ENCODE measurements at regions not wholly inside any gene's neighbourhood (a gene's known extent, or its start where the extent isn't known, plus 50 kb on each side); places are given as distances from the start of the nearest gene placed in this dataset.
"Not testable (repeated sequence)": the region's sequence is repeated elsewhere in the genome, so short reads cannot be mapped to it uniquely, and the experiment has no call there.

- no peak for DNase-seq (ENCODE audit: low read depth)
These were observed 58.5 kb downstream of the DLL1 start for GRCh38 chr6:170232186-170233002.

DNA sequence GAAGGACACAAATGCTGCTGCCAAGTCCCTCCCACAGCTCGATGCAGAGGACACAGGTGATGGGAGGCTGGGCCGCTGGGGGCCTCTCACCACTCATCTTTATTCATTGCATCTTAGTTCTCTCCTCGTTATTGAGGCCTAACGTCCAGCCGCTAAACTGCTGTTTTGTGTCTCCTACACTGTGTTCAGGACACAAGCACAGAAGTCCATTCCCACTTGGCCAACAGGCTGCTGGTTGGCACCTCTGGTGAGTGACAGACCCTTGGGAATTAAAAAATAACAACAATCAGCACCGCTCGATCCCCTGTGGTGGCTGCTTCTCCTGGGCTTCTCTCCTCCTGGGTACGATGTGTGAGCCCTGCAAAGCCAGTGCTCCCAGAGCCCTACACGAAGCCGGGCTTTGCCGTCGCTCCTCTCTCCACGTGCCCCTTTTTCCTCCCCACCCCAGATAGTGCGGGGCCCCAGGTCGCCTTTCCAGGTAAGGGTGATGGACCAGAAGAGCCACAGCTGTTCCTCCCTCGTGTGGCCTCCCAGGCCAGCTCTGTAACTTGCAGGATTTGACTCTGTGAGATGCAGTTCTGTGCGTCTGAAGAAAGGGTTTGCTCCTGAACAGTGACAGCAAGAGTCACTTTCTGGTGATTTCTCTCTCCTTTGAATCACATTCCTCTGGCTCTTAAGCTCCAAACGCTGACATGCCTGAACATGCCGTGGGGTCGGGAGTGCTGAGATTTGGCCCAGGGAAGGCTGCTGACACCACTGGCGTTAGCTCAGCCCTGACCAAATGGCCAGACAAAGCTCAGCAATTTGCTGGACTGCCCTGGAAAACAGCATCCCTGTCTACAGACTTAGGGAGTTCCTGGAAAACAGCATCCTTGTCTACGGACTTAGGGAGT is 59.3 kb downstream of the DLL1 start:
- DNase-seq (ENCODE audit: low read depth), result no peak

GRCh38 chr6:170230520-170231292 is 60.2 kb downstream of the DLL1 start:
- DNase-seq (ENCODE audit: low read depth), result no peak

GRCh38 chr6:170229851-170230519 is 60.9 kb downstream of the DLL1 start:
- no peak for DNase-seq (ENCODE audit: low read depth)

- no peak for DNase-seq (ENCODE audit: low read depth)
These were observed 61.5 kb downstream of the DLL1 start for GRCh38 chr6:170229396-170229795.

DNA sequence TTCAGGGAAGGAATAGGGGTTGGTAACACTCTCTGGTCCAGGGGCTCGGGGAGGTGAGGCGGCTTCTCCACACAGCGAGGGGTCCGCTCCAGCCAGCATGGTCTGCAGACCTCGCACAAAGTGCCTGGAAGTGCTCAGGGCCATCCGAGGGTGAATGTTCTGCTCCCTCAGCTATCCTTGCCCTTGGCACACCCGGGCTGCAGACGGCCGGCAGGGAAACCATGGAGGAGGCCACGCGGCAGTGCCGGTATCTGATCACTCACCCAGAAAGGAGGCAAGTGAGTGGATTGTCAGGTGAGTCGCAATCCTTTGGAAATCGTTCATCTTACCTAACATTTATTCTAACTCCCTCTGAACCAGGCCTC is 62.0 kb downstream of the DLL1 start:
- DNase-seq (ENCODE audit: low read depth), result no peak

DNA sequence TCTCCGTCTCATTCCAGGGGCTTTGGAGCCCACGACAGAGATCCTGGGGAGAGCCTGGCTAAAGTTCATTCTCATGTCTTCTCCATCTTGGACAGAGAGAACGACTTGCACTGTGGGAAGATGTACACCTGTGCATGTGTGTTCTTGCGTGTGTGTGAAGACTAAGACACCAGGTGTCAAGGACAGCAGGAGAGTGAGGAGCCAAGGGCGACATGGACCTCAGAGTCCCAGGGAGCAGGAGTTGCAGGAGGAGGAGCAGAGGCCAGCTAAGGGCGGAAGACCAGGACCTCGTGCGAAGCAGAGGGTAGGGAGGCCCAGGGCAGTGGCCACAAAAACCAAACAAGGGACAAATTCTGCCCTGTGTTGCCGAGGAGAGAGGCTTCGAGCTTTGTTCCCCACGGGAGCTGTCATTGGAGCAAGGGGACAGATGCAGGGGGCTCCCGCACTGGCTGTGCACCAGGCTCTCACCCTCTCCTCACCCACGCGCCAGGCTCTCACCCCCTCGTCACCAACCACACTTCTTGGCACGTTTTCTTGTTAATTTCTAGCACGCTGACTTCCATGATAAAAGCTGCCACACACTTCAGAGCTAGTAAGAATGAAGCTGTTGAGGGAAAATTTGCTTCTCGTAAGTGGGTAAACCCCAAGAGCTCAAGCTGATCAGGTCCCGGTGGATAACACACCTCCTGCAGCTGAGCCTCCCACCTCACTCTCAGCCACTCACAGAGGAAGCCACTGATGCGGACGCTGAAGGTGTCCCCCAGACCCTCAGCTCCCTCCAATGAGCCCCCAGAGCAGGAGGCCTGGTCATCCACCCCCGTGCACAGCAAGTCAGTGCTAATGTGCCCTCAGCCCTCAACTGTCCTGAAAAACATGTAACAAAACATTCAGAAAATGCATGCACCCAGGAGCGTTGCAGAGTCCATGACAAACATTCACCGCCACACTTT is 62.6 kb downstream of the DLL1 start:
- DNase-seq (ENCODE audit: low read depth), result no peak

- DNase-seq (ENCODE audit: low read depth), result no peak
These were observed 63.3 kb downstream of the DLL1 start for GRCh38 chr6:170227521-170227983.

DNA sequence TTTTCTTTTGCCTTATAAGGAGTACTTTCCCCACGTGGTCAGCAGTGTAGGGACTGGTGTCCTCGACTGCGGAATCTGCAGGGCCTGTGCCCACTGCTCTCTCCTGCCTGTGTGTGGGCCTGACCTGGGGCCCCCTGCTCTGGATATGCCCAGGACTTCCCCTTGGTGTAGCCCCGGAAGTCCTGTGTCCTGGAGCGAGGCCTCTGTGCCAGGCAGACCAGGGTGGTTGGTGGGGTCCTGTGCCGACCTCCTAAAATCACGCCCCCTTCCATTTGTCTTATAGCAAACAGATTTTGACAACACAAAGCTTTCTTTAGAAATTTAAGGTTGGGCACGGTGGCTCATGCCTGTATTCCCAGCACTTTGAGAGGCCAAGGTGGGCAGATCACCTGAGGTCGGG is 64.2 kb downstream of the DLL1 start:
- DNase-seq (ENCODE audit: low read depth), result no peak

DNA sequence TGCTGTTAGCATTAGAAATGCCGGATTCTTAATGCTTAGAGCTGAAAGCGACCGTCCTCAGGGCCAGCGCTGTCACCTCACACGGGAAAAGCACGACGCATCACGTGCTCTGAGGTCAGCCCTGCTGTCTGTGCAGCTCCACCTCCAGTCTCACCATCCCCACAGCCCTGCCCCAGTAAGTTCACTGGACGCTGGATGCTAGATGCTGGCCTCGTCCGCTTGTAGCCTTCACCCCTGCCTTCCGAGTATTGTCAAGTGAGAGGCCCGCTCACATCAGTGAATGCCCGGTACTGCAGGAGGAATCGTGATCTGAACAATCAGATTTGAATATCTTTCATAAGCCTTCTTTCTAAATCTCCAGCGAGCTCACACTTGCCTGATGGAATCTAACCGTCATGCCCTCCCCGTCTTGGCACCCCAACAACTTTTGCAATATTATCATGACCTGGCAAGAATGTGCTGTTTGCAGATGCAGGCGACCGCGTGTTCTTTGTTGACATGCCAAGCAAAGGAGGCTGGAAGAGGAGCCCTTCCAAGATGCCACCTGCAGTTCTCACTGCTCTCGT is 64.9 kb downstream of the DLL1 start:
- no peak for DNase-seq (ENCODE audit: low read depth)

GRCh38 chr6:170224694-170225660 is 65.9 kb downstream of the DLL1 start:
- DNase-seq (ENCODE audit: low read depth), result no peak

GRCh38 chr6:170223718-170224693 is 66.9 kb downstream of the DLL1 start:
- no peak for DNase-seq (ENCODE audit: low read depth)

DNA sequence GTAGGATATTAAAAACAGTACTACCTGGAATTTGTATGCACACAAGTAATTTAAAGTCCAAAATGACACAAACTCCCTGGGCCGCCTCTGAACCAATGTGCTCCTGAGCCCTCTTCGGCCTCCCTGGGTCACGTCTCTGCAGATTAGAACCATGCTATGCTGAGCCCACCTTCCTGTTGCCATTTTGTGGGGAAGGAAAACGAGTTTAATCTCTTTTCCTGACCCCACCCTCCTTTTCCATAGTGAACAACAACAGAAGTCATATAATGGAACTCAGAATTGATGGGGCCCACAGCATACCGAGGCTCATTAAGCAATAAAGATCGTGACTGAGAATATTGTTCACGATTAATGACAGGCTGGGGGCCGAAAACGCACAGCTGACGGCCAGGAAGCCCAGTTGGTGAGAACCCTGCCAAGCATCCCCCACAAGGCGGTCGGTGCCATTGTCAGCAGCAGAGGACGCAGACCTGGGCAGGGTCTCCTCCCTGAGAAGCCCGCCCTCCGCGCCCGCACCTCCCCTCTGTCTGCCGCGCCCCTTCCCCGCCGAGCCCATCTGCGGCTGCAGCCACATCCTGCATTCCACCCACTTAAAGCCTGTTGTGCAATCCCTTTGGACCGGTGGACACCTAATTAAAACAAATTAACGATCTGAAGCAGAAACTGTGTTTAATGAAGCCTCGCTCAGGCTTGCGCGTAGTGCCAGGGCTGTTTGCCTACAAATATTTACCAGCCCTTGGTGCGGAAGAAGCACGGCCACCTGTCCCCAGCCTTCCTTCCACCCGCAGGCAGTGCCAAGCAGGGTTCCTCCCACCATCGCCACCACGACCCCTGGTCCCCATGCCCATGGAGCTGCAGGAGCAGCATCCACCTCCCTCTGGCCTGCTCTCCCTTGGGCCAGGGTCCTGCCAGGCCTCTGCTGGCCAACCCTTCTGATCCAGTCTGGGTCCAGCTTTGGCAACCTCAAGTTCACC is 68.1 kb downstream of the DLL1 start:
- no peak for DNase-seq (ENCODE audit: low read depth)

DNA sequence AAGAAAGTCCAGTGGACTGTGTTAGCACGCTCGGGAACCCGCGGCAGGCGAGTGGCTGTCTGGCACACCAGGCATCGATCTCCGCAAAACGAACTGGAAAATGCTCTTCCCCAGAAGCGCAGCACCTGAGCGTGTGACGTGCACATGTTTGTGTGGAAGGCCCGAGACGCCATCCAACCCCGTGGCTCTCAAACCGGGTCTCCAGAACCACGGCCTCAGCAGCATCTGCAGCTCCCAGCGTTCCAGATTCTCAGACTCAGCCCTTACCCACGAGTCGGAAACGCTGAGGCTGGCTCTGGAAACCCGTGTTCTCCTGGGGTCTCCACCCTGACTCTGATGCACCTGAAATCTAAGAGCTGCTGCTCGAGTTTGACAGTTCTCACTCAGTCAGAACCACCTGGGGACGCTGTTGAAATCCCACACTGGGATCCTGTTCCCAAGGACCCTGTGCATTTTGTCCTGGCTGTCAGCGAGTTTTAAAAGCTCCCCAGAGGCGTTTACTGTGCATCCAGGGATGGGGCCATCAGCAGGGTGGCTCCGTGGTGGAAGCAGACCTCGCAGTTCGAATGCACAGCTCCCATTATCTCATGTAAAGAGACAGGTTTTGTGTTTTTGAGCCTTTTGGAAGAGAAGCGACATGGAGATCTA is 69.0 kb downstream of the DLL1 start:
- DNase-seq (ENCODE audit: low read depth), result no peak

DNA sequence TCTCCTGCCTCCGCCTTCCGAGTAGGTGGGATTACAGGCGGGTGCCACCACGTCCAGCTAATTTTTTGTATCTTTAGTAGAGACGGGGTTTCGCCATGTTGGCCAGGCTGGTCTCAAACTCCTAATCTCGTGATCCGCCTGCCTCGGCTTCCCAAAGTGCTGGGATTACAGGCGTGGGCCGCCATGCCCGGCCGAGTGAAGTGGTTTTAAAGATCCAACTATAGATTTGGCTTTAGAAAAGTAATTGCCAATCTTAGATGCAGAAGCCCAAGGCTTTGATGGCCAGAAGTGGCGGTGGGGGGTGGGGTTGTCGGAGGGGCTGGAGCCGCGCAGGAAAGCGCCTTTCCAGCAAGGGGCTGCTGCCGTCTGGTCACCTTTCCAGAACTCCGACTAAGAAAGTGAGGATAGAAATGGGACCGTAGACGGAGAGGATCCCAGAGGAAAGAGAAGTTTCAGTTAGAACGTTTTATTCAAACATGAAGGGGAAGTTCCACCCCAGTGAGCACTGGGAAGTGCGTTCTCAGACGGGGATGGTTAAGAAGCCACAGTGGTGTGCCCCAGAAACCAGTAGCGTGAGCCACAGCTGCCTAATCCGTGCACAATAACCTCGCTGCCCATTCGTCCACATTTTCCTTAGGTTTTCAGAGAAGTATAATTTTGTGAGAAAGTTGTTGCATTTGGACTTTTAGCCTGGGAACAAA is 69.7 kb downstream of the DLL1 start:
- DNase-seq (ENCODE audit: low read depth), result no peak

- not testable (repeated sequence) for DNase-seq (ENCODE audit: low read depth)
These were observed 77.2 kb downstream of the DLL1 start for GRCh38 chr6:170213637-170214018.

Measured in GM04504 (cell line).